ENCODE measurements at regions not wholly inside any gene's neighbourhood (a gene's known extent, or its start where the extent isn't known, plus 50 kb on each side); places are given as distances from the start of the nearest gene placed in this dataset.

DNA sequence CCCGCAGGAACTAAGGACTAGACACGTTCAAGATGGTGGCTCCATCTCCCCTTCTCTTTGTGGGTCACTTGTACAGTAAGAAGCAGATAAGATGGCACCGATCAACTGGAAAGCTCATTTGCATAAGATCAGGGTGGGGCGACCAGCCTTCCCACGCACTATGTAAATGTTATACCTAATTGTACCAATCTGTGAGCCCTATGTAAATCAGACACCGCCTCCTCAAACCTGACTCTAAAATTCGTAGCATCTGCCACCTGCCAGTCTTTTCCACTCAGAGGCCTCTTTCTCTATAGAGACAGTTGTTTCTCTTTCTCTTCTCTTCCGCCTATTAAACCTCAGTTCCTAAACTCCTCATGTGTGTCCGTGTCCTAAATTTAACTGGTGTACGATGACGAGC is 324.5 kb downstream of the PHF14 start:
- H3K27ac Mint-ChIP-seq: no peak overlapping the region
- peaks cover 4% of the 10 kb centered on the region; the same call in 1 of the 2 replicates for H3K27me3 Mint-ChIP-seq (ENCODE audit: insufficient read depth)
- H3K36me3 Mint-ChIP-seq (ENCODE audit: low read depth): 0 out of 2 replicates have a peak, but pooled peaks cover 5% of the 10 kb centered on the region
- TF ChIP-seq, protein P1, sequence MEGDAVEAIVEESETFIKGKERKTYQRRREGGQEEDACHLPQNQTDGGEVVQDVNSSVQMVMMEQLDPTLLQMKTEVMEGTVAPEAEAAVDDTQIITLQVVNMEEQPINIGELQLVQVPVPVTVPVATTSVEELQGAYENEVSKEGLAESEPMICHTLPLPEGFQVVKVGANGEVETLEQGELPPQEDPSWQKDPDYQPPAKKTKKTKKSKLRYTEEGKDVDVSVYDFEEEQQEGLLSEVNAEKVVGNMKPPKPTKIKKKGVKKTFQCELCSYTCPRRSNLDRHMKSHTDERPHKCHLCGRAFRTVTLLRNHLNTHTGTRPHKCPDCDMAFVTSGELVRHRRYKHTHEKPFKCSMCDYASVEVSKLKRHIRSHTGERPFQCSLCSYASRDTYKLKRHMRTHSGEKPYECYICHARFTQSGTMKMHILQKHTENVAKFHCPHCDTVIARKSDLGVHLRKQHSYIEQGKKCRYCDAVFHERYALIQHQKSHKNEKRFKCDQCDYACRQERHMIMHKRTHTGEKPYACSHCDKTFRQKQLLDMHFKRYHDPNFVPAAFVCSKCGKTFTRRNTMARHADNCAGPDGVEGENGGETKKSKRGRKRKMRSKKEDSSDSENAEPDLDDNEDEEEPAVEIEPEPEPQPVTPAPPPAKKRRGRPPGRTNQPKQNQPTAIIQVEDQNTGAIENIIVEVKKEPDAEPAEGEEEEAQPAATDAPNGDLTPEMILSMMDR (IDR thresholded peaks at IDR 0.05): no peak
- DNase-seq: no peak
- H3K9me3 Mint-ChIP-seq: peaks cover 33% of the 10 kb centered on the region
- no peak overlapping the region for H3K4me3 Mint-ChIP-seq
- H3K4me1 Mint-ChIP-seq (ENCODE audit: low read depth): no peaks in the 10 kb centered on the region

DNA sequence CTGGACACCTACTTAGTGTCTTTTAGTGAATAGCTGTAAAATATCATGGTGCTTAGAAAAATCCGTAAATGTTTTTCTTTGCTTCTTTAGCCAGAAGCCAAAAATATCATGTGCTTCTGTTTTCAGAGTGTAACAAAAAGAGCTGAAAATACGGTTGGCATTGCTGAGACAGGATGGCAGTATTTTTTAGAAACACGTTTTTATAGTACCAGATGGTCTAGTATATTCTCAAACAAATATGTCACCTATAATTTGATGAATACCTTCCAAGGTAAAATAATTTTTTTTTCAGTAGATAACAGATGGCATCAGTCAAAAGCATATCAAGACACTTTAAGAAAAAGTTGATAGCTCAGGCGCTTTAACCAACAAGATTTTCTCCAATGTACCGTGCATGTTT is 326.6 kb downstream of the PHF14 start:
- no peaks in the 10 kb centered on the region for H3K4me1 Mint-ChIP-seq (ENCODE audit: low read depth)
- H3K27me3 Mint-ChIP-seq (ENCODE audit: insufficient read depth): peaks cover 4% of the 10 kb centered on the region; the same call in 1 of the 2 replicates
- TF ChIP-seq, protein P1 (IDR thresholded peaks at IDR 0.05): no peak
- peaks cover 5% of the 10 kb centered on the region; the same call in 1 of the 2 replicates for H3K36me3 Mint-ChIP-seq (ENCODE audit: low read depth)
- H3K4me3 Mint-ChIP-seq: no peak overlapping the region
- H3K27ac Mint-ChIP-seq: no peak overlapping the region
- no peak for DNase-seq
- peaks cover 27% of the 10 kb centered on the region for H3K9me3 Mint-ChIP-seq

DNA sequence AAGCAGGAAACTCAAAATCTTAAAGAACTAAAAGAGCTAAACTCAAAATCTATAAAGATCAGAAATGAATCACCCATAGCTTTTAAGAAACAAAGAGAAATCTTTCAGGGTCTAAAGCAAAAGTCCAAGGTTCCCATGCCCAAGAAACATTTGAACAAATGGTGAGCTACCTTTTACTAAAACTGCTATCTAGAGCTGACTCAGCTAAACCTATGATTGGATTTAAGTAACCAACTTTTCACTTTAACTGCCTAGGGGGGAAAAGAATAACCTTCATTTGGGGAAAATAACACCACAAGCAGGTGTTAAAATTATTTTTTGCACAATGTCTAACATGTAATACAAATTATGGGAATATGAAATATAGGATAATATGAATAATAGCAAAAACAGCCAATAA is 328.4 kb downstream of the PHF14 start:
- Mint-ChIP-seq H3K27me3 (ENCODE audit: insufficient read depth) (peaks cover 4% of the 10 kb centered on the region; the same call in 1 of the 2 replicates), H3K9me3 (peaks cover 33% of the 10 kb centered on the region), H3K4me1 (ENCODE audit: low read depth) (no peaks in the 10 kb centered on the region), H3K27ac (no peak overlapping the region), H3K36me3 (ENCODE audit: low read depth) (peaks cover 5% of the 10 kb centered on the region; the same call in 1 of the 2 replicates), H3K4me3 (no peak overlapping the region)
- no peak for DNase-seq
- TF ChIP-seq, protein P1 (IDR thresholded peaks at IDR 0.05): no peak

DNA sequence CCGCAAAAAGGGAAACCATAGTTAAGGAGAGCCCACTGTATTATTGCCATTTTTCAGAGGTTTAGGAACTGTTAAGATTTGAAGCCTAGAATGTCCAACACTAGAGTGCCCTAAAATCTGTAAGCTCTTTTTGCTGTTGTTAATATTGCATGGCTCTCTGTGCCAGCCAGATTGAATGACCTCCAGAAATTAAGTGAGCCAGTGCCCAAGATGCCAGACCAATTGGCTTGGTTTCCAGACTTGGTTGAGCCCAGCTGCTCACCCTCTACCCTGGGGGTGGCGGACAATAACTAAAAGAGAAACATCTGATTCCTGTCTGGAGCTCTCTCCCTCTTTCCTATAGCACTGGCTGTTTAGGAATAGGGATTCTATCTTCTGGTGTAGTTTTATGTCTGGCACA is 340.1 kb downstream of the PHF14 start:
- no peak for DNase-seq
- Mint-ChIP-seq H3K4me1 (ENCODE audit: low read depth) (no peaks in the 10 kb centered on the region), H3K27ac (no peak overlapping the region), H3K27me3 (ENCODE audit: insufficient read depth) (no peaks in the 10 kb centered on the region), H3K4me3 (no peak overlapping the region), H3K9me3 (peaks cover 40% of the 10 kb centered on the region), H3K36me3 (ENCODE audit: low read depth) (no peaks in the 10 kb centered on the region)
- TF ChIP-seq, protein P1 (IDR thresholded peaks at IDR 0.05): no peak

DNA sequence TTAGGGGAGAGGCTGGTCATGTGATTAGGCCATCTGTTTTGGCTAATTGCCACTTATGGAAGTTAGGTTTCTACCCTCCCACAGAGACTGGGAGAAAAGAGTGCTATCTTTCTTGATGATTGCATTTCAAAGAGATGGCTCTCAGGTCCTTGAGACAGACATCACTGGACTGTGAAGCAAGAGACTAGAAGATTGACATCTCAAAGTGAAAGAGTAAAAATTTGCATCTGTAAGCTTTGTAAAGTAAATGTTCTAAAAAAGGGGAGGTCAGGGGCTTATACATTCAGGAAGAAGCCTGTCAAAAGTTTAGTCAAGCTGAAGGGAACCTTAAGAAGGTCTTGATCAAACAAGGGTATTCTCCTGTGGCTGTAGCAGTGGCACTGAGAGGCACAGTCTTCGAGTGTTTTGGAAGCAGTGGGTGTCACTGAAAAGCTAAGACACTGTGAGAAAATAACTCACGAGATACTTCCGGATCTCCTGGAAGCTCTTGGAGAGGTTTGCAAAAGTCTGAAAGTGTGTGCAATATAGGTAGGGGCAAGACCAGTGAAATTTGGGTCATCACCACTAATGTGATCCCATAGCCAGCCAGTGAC is 342.1 kb downstream of the PHF14 start:
- Mint-ChIP-seq H3K27ac (no peak overlapping the region), H3K4me1 (ENCODE audit: low read depth) (no peaks in the 10 kb centered on the region), H3K27me3 (ENCODE audit: insufficient read depth) (no peaks in the 10 kb centered on the region), H3K4me3 (no peak overlapping the region), H3K9me3 (peaks cover 31% of the 10 kb centered on the region), H3K36me3 (ENCODE audit: low read depth) (no peaks in the 10 kb centered on the region)
- TF ChIP-seq, protein P1 (IDR thresholded peaks at IDR 0.05): no peak
- DNase-seq: no peak

Measured in HFFc6 (cell line).